Esophagus squamous epithelium (tissue), 4 donors: ENCODE measurements at regions not wholly inside any gene's neighbourhood (a gene's known extent, or its start where the extent isn't known, plus 50 kb on each side); places are given as distances from the start of the nearest gene placed in this dataset.

Experiments used
- POLR2A ChIP-seq, 4 donors: fragments of 450-650 bp; IDR thresholded peaks; one replicate each; pipeline ENCODE4 v1.6.1; 2017; ENCODE audit warnings: antibody characterized with exemption in 4 of 4, mild to moderate bottlenecking in 4 of 4, moderate library complexity in 3 of 4
- TF ChIP-seq, protein P1 (sequence below), 6 experiments: fragments of 450-650 bp in 4 of 6; fragments of 200-600 bp in 2 of 6; sonication (generic) in 2 of 6; IDR thresholded peaks; one replicate each; pipeline ENCODE4 v1.5.1; 2016 to 2019; ENCODE audit warnings: antibody characterized with exemption in 6 of 6, mild to moderate bottlenecking in 4 of 6, moderate library complexity in 4 of 6

DNA sequence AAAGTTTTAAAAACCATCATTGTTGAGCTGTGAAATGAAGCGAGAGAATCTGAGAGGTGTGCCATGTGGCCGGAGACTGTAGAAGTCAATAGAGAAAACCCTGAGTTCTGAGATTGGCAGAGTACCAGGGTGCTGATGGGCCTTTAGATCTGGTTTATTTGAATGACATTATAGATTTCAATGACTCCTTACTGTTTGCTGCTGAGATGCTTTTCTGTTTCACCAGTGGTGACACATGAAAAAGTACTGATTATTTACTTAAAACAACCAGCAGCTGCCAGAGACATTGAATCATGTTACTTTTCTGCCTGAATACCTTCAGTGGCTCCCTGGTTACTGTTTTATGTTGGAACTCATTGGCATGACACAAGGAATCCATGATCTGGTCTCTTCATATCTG is 602.7 kb upstream of the ZNF804A start:
- TF ChIP-seq, protein P1, sequence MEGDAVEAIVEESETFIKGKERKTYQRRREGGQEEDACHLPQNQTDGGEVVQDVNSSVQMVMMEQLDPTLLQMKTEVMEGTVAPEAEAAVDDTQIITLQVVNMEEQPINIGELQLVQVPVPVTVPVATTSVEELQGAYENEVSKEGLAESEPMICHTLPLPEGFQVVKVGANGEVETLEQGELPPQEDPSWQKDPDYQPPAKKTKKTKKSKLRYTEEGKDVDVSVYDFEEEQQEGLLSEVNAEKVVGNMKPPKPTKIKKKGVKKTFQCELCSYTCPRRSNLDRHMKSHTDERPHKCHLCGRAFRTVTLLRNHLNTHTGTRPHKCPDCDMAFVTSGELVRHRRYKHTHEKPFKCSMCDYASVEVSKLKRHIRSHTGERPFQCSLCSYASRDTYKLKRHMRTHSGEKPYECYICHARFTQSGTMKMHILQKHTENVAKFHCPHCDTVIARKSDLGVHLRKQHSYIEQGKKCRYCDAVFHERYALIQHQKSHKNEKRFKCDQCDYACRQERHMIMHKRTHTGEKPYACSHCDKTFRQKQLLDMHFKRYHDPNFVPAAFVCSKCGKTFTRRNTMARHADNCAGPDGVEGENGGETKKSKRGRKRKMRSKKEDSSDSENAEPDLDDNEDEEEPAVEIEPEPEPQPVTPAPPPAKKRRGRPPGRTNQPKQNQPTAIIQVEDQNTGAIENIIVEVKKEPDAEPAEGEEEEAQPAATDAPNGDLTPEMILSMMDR (IDR thresholded peaks at IDR 0.05) = no peak
- no peak for TF ChIP-seq POLR2A (IDR thresholded peaks at IDR 0.05)
